ENCODE measurements at regions not wholly inside any gene's neighbourhood (a gene's known extent, or its start where the extent isn't known, plus 50 kb on each side); places are given as distances from the start of the nearest gene placed in this dataset.

DNA sequence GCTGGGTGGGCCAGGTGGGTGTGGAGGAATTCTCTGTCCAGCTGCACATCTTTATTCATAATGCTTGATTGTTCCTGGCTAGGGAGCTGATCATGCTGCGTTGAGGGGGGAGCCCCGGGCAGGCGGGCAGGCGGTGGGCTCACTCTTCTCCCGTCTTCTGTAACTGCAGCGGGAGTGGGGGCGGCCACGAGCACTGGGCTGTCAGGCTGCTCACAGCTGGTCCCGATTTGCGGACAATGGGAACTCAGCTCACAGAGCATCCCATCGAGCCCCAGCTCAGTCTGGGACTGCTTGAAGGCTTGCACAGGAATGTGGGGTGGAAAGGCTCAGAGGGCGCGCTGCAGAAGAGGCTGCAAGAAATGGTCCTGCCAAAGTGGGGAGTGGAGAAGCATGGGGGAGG is 63.8 kb downstream of the EFNB1 start:
- no peak for TF ChIP-seq MXI1 (IDR thresholded peaks at IDR 0.05; ENCODE audit: low read depth, low read length)
- TF ChIP-seq, protein P1, sequence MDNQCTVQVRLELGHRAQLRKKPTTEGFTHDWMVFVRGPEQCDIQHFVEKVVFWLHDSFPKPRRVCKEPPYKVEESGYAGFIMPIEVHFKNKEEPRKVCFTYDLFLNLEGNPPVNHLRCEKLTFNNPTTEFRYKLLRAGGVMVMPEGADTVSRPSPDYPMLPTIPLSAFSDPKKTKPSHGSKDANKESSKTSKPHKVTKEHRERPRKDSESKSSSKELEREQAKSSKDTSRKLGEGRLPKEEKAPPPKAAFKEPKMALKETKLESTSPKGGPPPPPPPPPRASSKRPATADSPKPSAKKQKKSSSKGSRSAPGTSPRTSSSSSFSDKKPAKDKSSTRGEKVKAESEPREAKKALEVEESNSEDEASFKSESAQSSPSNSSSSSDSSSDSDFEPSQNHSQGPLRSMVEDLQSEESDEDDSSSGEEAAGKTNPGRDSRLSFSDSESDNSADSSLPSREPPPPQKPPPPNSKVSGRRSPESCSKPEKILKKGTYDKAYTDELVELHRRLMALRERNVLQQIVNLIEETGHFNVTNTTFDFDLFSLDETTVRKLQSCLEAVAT (IDR thresholded peaks at IDR 0.05): no peak
- no peak for TF ChIP-seq SUZ12 (IDR thresholded peaks at IDR 0.05; ENCODE audit: unreplicated experiment)
- TF ChIP-seq ZNF274 (IDR thresholded peaks at IDR 0.05; ENCODE audit: insufficient read depth, insufficient read length): no peak
- TF ChIP-seq RFX5 (IDR thresholded peaks at IDR 0.05; ENCODE audit: low read depth, low read length): no peak
- TF ChIP-seq, protein P2, sequence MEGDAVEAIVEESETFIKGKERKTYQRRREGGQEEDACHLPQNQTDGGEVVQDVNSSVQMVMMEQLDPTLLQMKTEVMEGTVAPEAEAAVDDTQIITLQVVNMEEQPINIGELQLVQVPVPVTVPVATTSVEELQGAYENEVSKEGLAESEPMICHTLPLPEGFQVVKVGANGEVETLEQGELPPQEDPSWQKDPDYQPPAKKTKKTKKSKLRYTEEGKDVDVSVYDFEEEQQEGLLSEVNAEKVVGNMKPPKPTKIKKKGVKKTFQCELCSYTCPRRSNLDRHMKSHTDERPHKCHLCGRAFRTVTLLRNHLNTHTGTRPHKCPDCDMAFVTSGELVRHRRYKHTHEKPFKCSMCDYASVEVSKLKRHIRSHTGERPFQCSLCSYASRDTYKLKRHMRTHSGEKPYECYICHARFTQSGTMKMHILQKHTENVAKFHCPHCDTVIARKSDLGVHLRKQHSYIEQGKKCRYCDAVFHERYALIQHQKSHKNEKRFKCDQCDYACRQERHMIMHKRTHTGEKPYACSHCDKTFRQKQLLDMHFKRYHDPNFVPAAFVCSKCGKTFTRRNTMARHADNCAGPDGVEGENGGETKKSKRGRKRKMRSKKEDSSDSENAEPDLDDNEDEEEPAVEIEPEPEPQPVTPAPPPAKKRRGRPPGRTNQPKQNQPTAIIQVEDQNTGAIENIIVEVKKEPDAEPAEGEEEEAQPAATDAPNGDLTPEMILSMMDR (IDR thresholded peaks at IDR 0.05 in 2 of 3, conservative IDR thresholded peaks at IDR 0.05 in 1 of 3; ENCODE audit: control insufficient read depth in 2 of 3, extremely low read depth in 1 of 3, insufficient read depth in 1 of 3, low read depth in 3 of 3, low read length in 3 of 3): no peak
- no peak for TF ChIP-seq ZNF622 (IDR thresholded peaks at IDR 0.05)
- TF ChIP-seq, protein P3, sequence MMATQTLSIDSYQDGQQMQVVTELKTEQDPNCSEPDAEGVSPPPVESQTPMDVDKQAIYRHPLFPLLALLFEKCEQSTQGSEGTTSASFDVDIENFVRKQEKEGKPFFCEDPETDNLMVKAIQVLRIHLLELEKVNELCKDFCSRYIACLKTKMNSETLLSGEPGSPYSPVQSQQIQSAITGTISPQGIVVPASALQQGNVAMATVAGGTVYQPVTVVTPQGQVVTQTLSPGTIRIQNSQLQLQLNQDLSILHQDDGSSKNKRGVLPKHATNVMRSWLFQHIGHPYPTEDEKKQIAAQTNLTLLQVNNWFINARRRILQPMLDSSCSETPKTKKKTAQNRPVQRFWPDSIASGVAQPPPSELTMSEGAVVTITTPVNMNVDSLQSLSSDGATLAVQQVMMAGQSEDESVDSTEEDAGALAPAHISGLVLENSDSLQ (IDR thresholded peaks at IDR 0.05): no peak
- no peak for TF ChIP-seq ESRRA (IDR thresholded peaks at IDR 0.05; ENCODE audit: low read length)
- no peak overlapping the region for H2AFZ ChIP-seq (ENCODE audit: control insufficient read depth, low read depth, low read length)
- ChIA-PET CTCF (interaction anchor here (1.7 kb wide), 1 partner anchor 36 kb away, joined by 3 read pairs; no protein-coding TSS in a partner anchor), RAD21 (ENCODE audit: unreplicated experiment) (no interaction called here), POLR2A (no interaction called here), SMC1A (ENCODE audit: uncharacterized antibody, unreplicated experiment) (no interaction called here)
- H3K4me3 ChIP-seq: no peak overlapping the region
- BruUV-seq (replicated peaks): no TSS peak
- no peaks in the 10 kb centered on the region for H4K20me1 ChIP-seq (ENCODE audit: control insufficient read depth, insufficient read depth)
- no peaks in the 10 kb centered on the region for H3K4me1 ChIP-seq (ENCODE audit: control insufficient read depth, insufficient read depth, low read length)
- H3K27me3 ChIP-seq (replicated peaks in 1 of 2; ENCODE audit: control insufficient read depth in 2 of 2, insufficient read depth in 2 of 2, low read length in 1 of 2): no peaks in the 10 kb centered on the region
- H3K79me2 ChIP-seq (ENCODE audit: control insufficient read depth, insufficient read depth, low read length): no peaks in the 10 kb centered on the region
- 55% methylated on average over 13 of the region's 13 CpGs for WGBS (ENCODE audit: insufficient coverage, insufficient replicate concordance, low lambda C conversion rate, missing lambda C conversion rate)
- in situ Hi-C loops (cut with MboI) (no loop called here), intact Hi-C loops (cut with micrococcal nuclease; ENCODE audit: unreplicated experiment) (no loop called here)
- H3K27ac ChIP-seq (ENCODE audit: control insufficient read depth, insufficient read depth): no peak overlapping the region
- no peak overlapping the region for H3K4me2 ChIP-seq (ENCODE audit: control insufficient read depth, insufficient read depth)
- no peaks in the 10 kb centered on the region for H3K36me3 ChIP-seq (ENCODE audit: control insufficient read depth in 2 of 2, insufficient read depth in 2 of 2, low read length in 1 of 2)
- H3K9me3 ChIP-seq (replicated peaks; ENCODE audit: control insufficient read depth, insufficient read depth, low read length): no peaks in the 10 kb centered on the region
- FAIRE-seq (no peak), DNase-seq (ENCODE audit: low read depth, low spot score) (no peak), ATAC-seq (no peak)
- no peak overlapping the region for H3K9ac ChIP-seq (ENCODE audit: control insufficient read depth, insufficient read depth, low read length)

Data from GM12878 (cell line).